GM23248 (cell line): ENCODE measurements at regions not wholly inside any gene's neighbourhood (a gene's known extent, or its start where the extent isn't known, plus 50 kb on each side); places are given as distances from the start of the nearest gene placed in this dataset.

Source experiments
- DNase-seq: peaks from one replicate; pipeline ENCODE4 v3.0.0-alpha.2; 2015
- H2AFZ ChIP-seq: fragments of 200-600 bp; sonication (generic); 2 replicates; pipeline ENCODE4 v1.6.1; 2016; ENCODE audit warnings: antibody characterized with exemption
- H3F3A ChIP-seq: fragments of 200-600 bp; sonication (generic); 2 replicates; pipeline ENCODE4 v1.6.1; 2016; ENCODE audit warnings: mild to moderate bottlenecking, antibody characterized with exemption, mixed run types; ENCODE audit not compliant: insufficient read depth
- H3K27ac ChIP-seq: fragments of 200-600 bp; sonication (generic); 2 replicates; pipeline ENCODE4 v1.5.1; 2016; ENCODE audit warnings: mild to moderate bottlenecking
- H3K27me3 ChIP-seq: fragments of 200-600 bp; sonication (generic); replicated peaks from 2 replicates; pipeline ENCODE4 v1.6.1; 2016; ENCODE audit warnings: mild to moderate bottlenecking; ENCODE audit not compliant: insufficient read depth
- H3K36me3 ChIP-seq: fragments of 200-600 bp; sonication (generic); 2 replicates; pipeline ENCODE4 v1.6.1; 2016; ENCODE audit warnings: low read depth, mild to moderate bottlenecking
- H3K4me1 ChIP-seq: fragments of 200-600 bp; sonication (generic); 2 replicates; pipeline ENCODE4 v1.6.1; 2016; ENCODE audit warnings: mild to moderate bottlenecking; ENCODE audit not compliant: insufficient read depth
- H3K4me2 ChIP-seq: fragments of 200-600 bp; sonication (generic); one replicate; pipeline ENCODE4 v1.6.1; 2016; ENCODE audit warnings: mild to moderate bottlenecking; ENCODE audit not compliant: unreplicated experiment
- H3K4me3 ChIP-seq: fragments of 200-600 bp; sonication (generic); 2 replicates; pipeline ENCODE4 v1.5.1; 2016; ENCODE audit warnings: mild to moderate bottlenecking
- H3K79me2 ChIP-seq: fragments of 200-600 bp; sonication (generic); 2 replicates; pipeline ENCODE4 v1.6.1; 2016; ENCODE audit warnings: mild to moderate bottlenecking; ENCODE audit not compliant: insufficient read depth
- H3K9ac ChIP-seq: fragments of 200-600 bp; sonication (generic); 2 replicates; pipeline ENCODE4 v1.6.1; 2016; ENCODE audit warnings: mild to moderate bottlenecking
- H3K9me2 ChIP-seq: fragments of 200-600 bp; sonication (generic); 2 replicates; pipeline ENCODE4 v1.6.1; 2016; ENCODE audit warnings: mixed run types, mild to moderate bottlenecking, moderate library complexity; ENCODE audit not compliant: insufficient read depth
- H3K9me3 ChIP-seq: fragments of 200-600 bp; sonication (generic); one replicate; pipeline ENCODE4 v1.6.1; 2017; ENCODE audit warnings: low read depth
- H4K20me1 ChIP-seq: fragments of 200-600 bp; sonication (generic); 2 replicates; pipeline ENCODE4 v1.6.0; 2016; ENCODE audit not compliant: insufficient read depth
- EZH2 ChIP-seq: fragments of 200-600 bp; sonication (generic); IDR thresholded peaks from 2 replicates; pipeline ENCODE4 v1.6.1; 2018; ENCODE audit warnings: antibody characterized with exemption, mild to moderate bottlenecking; ENCODE audit not compliant: insufficient read depth, poor library complexity, severe bottlenecking
- EZH2phosphoT487 ChIP-seq: fragments of 200-600 bp; sonication (generic); IDR thresholded peaks from 2 replicates; pipeline ENCODE4 v1.6.1; 2018; ENCODE audit warnings: antibody characterized with exemption, moderate library complexity, mild to moderate bottlenecking, low read depth; ENCODE audit not compliant: insufficient read depth
- WGBS, 2 experiments: methylation state at CpG; one replicate each; pipeline ENCODE4 v1.1.6; 2015 to 2017; ENCODE audit warnings: low lambda C conversion rate in 2 of 2, low coverage in 1 of 2; ENCODE audit errors: missing lambda C conversion rate in 2 of 2; 5-methylcytosine and 5-hydroxymethylcytosine counted together
- in situ Hi-C: fragments of 300-500 bp; cut with MboI; formaldehyde crosslinking; loops from 2 replicates; pipeline ENCODE4 v1.15.0; 2020

DNA sequence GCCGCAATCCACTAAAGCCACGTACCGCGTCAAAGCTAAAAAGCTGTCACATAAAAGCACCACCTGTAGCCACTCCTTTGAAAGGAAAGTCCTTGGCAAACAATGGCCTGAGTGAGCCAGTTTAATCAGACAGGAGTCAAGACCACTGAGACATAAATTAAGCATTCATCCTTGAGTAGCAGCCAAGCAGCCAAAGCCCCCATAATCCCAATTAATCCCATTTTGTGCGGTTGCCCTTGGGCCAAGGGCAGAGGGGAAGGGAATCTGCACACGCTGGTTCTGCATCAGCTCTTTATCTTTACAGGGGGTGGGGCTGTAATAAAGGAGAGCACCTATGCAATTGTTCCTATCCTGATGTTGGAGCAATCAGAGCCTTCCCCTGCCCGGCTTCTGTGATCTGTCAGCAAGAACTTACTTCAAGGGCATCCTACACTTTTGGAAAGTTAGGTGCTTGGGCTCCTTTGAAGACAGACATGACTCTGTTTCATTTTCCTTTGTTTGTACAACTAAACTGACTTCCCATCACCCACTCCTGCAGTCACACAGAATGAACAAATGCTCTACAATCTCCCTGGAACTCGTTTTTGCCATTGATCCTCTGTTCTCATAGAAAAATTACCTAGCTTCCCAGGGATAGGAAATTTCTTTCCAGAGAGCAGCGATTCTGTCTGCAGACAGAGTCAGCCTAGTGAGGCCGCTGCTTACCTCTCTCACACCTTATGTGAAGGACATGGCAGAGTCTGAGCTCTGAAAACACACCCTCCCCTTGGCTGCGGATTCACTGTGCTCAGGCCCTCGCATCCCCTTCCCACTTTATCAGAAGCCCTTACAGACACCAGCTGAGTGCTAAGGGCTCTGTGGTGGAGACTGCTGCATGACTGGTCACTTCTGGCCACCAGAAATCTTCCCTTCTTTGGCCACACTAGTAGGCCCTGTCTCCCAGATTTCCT lies 116.2 kb upstream of the TBCA start:
- H3K27ac ChIP-seq = peak overlapping the region; percentile 93
- no peaks in the 10 kb centered on the region for H3K27me3 ChIP-seq
- no peaks in the 10 kb centered on the region for H4K20me1 ChIP-seq
- no peak overlapping the region for H3K4me2 ChIP-seq
- 86 to 90% methylated on average over 12 of the region's 12 CpGs for WGBS, 2 experiments
- peak overlapping the region; percentile 75 for H2AFZ ChIP-seq
- H3K9me2 ChIP-seq = no peaks in the 10 kb centered on the region
- in situ Hi-C loops = no loop called here
- peaks cover 17% of the 10 kb centered on the region for H3K4me1 ChIP-seq
- no peak for DNase-seq
- H3F3A ChIP-seq = peaks cover 26% of the 10 kb centered on the region
- H3K36me3 ChIP-seq = no peaks in the 10 kb centered on the region
- H3K4me3 ChIP-seq = no peak overlapping the region
- TF ChIP-seq EZH2phosphoT487 = no peak
- TF ChIP-seq EZH2 = no peak
- no peak overlapping the region; the same call in 1 of the 2 replicates for H3K9ac ChIP-seq
- H3K79me2 ChIP-seq = no peaks in the 10 kb centered on the region
- no peaks in the 10 kb centered on the region for H3K9me3 ChIP-seq

DNA sequence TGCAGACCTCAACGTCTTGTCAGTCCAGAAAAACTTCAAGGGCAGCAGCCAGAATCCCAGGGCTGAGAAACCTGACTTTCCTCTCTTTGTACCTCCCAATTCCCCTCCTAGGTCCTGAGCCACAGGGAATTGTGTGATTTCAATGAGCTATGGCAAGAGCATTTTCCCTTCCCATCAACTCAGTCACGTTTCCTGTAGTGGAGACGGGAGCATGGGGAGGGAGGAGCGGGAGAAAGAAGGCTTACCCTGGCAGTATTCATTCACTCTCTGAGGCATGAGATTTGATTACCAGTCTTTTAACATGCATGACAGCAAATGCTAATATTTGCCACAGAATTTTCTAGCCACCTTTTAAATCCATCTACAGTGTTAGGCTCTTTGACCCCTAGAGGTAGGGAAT lies 109.4 kb upstream of the TBCA start:
- no peak overlapping the region for H3K4me2 ChIP-seq
- peaks cover 15% of the 10 kb centered on the region for H3K4me1 ChIP-seq
- 64 to 71% methylated on average over 4 of the region's 4 CpGs for WGBS, 2 experiments
- H3F3A ChIP-seq = peaks cover 7% of the 10 kb centered on the region
- no peak for DNase-seq
- H3K9me2 ChIP-seq = no peaks in the 10 kb centered on the region
- no peak for TF ChIP-seq EZH2phosphoT487
- no peak for TF ChIP-seq EZH2
- H4K20me1 ChIP-seq = no peaks in the 10 kb centered on the region
- no peaks in the 10 kb centered on the region for H3K79me2 ChIP-seq
- H3K36me3 ChIP-seq = no peaks in the 10 kb centered on the region
- no peaks in the 10 kb centered on the region for H3K27me3 ChIP-seq
- H3K9me3 ChIP-seq = no peaks in the 10 kb centered on the region
- in situ Hi-C loops = no loop called here
- no peak overlapping the region for H3K9ac ChIP-seq
- no peak overlapping the region for H3K27ac ChIP-seq
- no peak overlapping the region for H2AFZ ChIP-seq
- no peak overlapping the region for H3K4me3 ChIP-seq

DNA sequence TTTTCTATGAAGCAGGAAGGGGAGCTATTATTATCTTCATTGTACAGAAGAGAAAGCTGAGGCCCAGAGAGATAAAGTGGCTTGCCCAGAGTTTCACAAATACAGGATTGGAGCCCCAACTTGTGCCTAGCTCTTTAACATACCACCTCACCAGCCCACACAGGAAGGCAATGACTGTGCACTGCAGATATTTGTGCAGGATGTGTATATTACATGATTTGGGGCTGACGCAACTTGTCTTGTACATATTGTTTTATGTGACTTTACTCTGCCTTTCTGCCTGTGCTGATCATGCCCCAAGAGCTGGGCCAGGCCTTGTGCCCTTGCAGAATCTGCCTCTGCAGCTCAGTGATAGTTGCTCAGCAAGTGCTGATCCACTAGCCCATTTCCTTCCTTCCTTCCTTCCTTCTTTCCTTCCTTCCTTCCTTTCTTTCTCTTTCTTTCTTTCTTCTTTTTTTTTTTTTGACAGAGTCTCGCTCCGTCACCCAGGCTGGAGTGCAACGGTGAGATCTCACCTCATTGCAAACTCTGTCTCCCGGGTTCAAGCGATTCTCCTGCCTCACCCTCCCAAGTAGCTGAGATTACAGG lies 106.6 kb upstream of the TBCA start:
- no peaks in the 10 kb centered on the region for H3K9me2 ChIP-seq
- no peaks in the 10 kb centered on the region for H3K9me3 ChIP-seq
- DNase-seq = peak; percentile 87
- no peaks in the 10 kb centered on the region for H3K79me2 ChIP-seq
- H3K27me3 ChIP-seq = no peaks in the 10 kb centered on the region
- no peak overlapping the region for H3K9ac ChIP-seq
- no peaks in the 10 kb centered on the region for H4K20me1 ChIP-seq
- WGBS, 2 experiments = 77 to 80% methylated on average over 6 of the region's 6 CpGs
- H3K4me3 ChIP-seq = no peak overlapping the region
- in situ Hi-C loops = no loop called here
- peaks cover 26% of the 10 kb centered on the region for H3K4me1 ChIP-seq
- H3K36me3 ChIP-seq = no peaks in the 10 kb centered on the region
- H3K4me2 ChIP-seq = no peak overlapping the region
- TF ChIP-seq EZH2phosphoT487 (no peak), EZH2 (no peak)
- peak overlapping the region; percentile 47; the same call in 1 of the 2 replicates for H2AFZ ChIP-seq
- H3K27ac ChIP-seq = peak overlapping the region; percentile 58
- H3F3A ChIP-seq = peaks cover 21% of the 10 kb centered on the region

- no peaks in the 10 kb centered on the region for H3K9me2 ChIP-seq
- peaks cover 26% of the 10 kb centered on the region for H3K4me1 ChIP-seq
- no peaks in the 10 kb centered on the region for H3K9me3 ChIP-seq
- in situ Hi-C loops = no loop called here
- H3K36me3 ChIP-seq = no peaks in the 10 kb centered on the region
- H3K27me3 ChIP-seq = no peaks in the 10 kb centered on the region
- no peaks in the 10 kb centered on the region for H4K20me1 ChIP-seq
- TF ChIP-seq EZH2 (no peak), EZH2phosphoT487 (no peak)
- H3K4me2 ChIP-seq = no peak overlapping the region
- no peak overlapping the region for H3K4me3 ChIP-seq
- no peaks in the 10 kb centered on the region for H3K79me2 ChIP-seq
- DNase-seq = no peak
- 92 to 94% methylated on average over 7 of the region's 7 CpGs for WGBS, 2 experiments
- no peak overlapping the region for H2AFZ ChIP-seq
- H3F3A ChIP-seq = peaks cover 21% of the 10 kb centered on the region
- H3K9ac ChIP-seq = no peak overlapping the region
- H3K27ac ChIP-seq = no peak overlapping the region
Observed at GRCh38 chr5:77881528-77881927, 105.4 kb upstream of the TBCA start.
